ENCODE measurements at regions not wholly inside any gene's neighbourhood (a gene's known extent, or its start where the extent isn't known, plus 50 kb on each side); places are given as distances from the start of the nearest gene placed in this dataset.

GRCh38 chr3:165466856-165467255, 270.7 kb upstream of the SLITRK3 start:
- TF ChIP-seq CTCF (IDR thresholded peaks at IDR 0.05), result no peak
- TF ChIP-seq ZFX (IDR thresholded peaks at IDR 0.05; ENCODE audit: borderline replicate concordance), result no peak

Measured in 22Rv1 (cell line).